CD4-positive, alpha-beta T cell (primary cell): ENCODE measurements at regions not wholly inside any gene's neighbourhood (a gene's known extent, or its start where the extent isn't known, plus 50 kb on each side); places are given as distances from the start of the nearest gene placed in this dataset.

Source experiments
- ATAC-seq: fragments of 200-7000 bp; cut with Tn5 transposase; one replicate; pipeline ENCODE4 v1.10.0; 2022; ENCODE audit warnings: mild to moderate bottlenecking; ENCODE audit not compliant: poor library complexity
- CTCF ChIA-PET: fragments of 350-600 bp; sonication (Branson Sonifier 250); formaldehyde crosslinking; loops from one replicate; lab custom pipeline; 2021; ENCODE audit warnings: antibody characterized with exemption, inconsistent platforms; lab: Charles Lee
- POLR2A ChIA-PET: fragments of 350-600 bp; sonication (Branson Sonifier 250); formaldehyde crosslinking; loops from one replicate; lab custom pipeline; 2021; ENCODE audit warnings: antibody characterized with exemption, inconsistent platforms; lab: Charles Lee
- DNase-seq, 14 experiments: peaks; one replicate each; pipeline ENCODE4 v3.0.0-alpha.2; 2013 to 2020; ENCODE audit warnings: mixed read lengths in 2 of 14
- H3K27ac ChIP-seq, 2 donors: one replicate each; pipeline versions ENCODE4 v1.5.1 to v1.7.0; 2013; ENCODE audit warnings: low read length in 2 of 2, low read depth in 1 of 2, mild to moderate bottlenecking in 1 of 2
- H3K27me3 ChIP-seq, 2 experiments: 1 replicate in 1 of 2; 2 replicates in 1 of 2; pipeline versions ENCODE4 v1.6.1 to v1.7.0; 2013; ENCODE audit warnings: low read length in 2 of 2, control low read depth in 1 of 2, mild to moderate bottlenecking in 1 of 2, moderate library complexity in 1 of 2; ENCODE audit not compliant: insufficient read depth in 2 of 2, control insufficient read depth in 1 of 2
- H3K36me3 ChIP-seq: one replicate; pipeline ENCODE4 v1.6.1; 2013; ENCODE audit warnings: low read length, control low read depth; ENCODE audit not compliant: insufficient read depth
- H3K4me1 ChIP-seq: one replicate; pipeline ENCODE4 v1.6.1; 2013; ENCODE audit warnings: low read length, control low read depth; ENCODE audit not compliant: insufficient read depth
- H3K4me3 ChIP-seq: one replicate; pipeline ENCODE4 v1.5.1; 2013; ENCODE audit warnings: mild to moderate bottlenecking, low read length, moderate library complexity
- H3K9me3 ChIP-seq, 2 experiments: 1 replicate in 1 of 2; 2 replicates in 1 of 2; pipeline versions ENCODE4 v1.6.1 to v1.7.0; 2013; ENCODE audit warnings: low read length in 2 of 2, mild to moderate bottlenecking in 2 of 2, control low read depth in 1 of 2, moderate library complexity in 1 of 2; ENCODE audit not compliant: control insufficient read depth in 1 of 2, insufficient read depth in 1 of 2
- H3K27ac Mint-ChIP-seq: one replicate; pipeline ENCODE4 v1.8.0; 2020; ENCODE audit warnings: mixed read lengths
- H3K27me3 Mint-ChIP-seq: one replicate; pipeline ENCODE4 v1.8.0; 2021; ENCODE audit warnings: mixed read lengths
- H3K36me3 Mint-ChIP-seq: one replicate; pipeline ENCODE4 v1.8.0; 2021; ENCODE audit warnings: low read depth, mixed read lengths
- H3K4me1 Mint-ChIP-seq: one replicate; pipeline ENCODE4 v1.8.0; 2021; ENCODE audit warnings: low read depth, mixed read lengths
- H3K4me3 Mint-ChIP-seq: one replicate; pipeline ENCODE4 v1.8.0; 2020; ENCODE audit warnings: mild to moderate bottlenecking, mixed read lengths
- H3K9me3 Mint-ChIP-seq: one replicate; pipeline ENCODE4 v1.8.0; 2020; ENCODE audit warnings: mixed read lengths
- intact Hi-C, 2 experiments: fragments of 100-400 bp; cut with DNase I in 1 of 2; cut with micrococcal nuclease in 1 of 2; formaldehyde crosslinking; loops; one replicate each; pipeline versions ENCODE4 v1.15.1 to v1.9.0; 2023 to 2025; cut with DNase I, micrococcal nuclease
- TF ChIP-seq, protein P1 (sequence below): fragments of 200-600 bp; IDR thresholded peaks from one replicate; pipeline ENCODE4 v1.8.0; 2022; ENCODE audit warnings: antibody characterized with exemption, mild to moderate bottlenecking

- H3K27me3 ChIP-seq = no peaks in the 10 kb centered on the region
- TF ChIP-seq, protein P1, sequence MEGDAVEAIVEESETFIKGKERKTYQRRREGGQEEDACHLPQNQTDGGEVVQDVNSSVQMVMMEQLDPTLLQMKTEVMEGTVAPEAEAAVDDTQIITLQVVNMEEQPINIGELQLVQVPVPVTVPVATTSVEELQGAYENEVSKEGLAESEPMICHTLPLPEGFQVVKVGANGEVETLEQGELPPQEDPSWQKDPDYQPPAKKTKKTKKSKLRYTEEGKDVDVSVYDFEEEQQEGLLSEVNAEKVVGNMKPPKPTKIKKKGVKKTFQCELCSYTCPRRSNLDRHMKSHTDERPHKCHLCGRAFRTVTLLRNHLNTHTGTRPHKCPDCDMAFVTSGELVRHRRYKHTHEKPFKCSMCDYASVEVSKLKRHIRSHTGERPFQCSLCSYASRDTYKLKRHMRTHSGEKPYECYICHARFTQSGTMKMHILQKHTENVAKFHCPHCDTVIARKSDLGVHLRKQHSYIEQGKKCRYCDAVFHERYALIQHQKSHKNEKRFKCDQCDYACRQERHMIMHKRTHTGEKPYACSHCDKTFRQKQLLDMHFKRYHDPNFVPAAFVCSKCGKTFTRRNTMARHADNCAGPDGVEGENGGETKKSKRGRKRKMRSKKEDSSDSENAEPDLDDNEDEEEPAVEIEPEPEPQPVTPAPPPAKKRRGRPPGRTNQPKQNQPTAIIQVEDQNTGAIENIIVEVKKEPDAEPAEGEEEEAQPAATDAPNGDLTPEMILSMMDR = no peak
- CTCF ChIA-PET = no interaction called here
These were observed 83.3 kb upstream of the TRIO start for GRCh38 chr5:14059810-14060209.

DNA sequence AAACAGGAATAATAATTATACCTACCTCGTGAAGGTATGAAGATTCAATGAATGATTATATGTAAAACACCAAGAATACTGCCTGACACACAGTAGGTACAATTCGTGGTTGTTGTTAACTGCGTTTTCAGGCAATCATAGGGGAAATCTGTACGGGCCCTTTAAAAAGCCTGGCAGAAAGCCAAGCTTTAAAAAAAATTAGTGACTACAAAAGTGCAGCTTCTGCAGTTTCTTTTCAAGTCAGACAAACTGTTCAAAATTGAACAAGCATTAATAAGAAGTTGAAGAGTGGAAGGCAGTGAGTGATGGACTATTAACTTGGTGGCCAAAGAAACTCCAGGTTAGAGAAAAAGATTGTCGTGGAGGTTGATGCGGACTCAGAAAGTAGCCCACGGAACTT lies 85.9 kb upstream of the TRIO start:
- ChIA-PET CTCF (no interaction called here), POLR2A (no interaction called here)
- Mint-ChIP-seq H3K27me3 (peaks cover 10% of the 10 kb centered on the region), H3K4me3 (no peak overlapping the region), H3K9me3 (no peaks in the 10 kb centered on the region), H3K27ac (no peak overlapping the region), H3K36me3 (no peaks in the 10 kb centered on the region), H3K4me1 (no peaks in the 10 kb centered on the region)
- intact Hi-C loops = no loop called here
- Histone ChIP-seq H3K9me3 (peaks cover 4 to 8% of the 10 kb centered on the region in 2 experiments), H3K27me3 (no peaks in the 10 kb centered on the region), H3K4me1 (no peaks in the 10 kb centered on the region), H3K36me3 (no peaks in the 10 kb centered on the region), H3K27ac (no peak overlapping the region), H3K4me3 (no peak overlapping the region)
- ATAC-seq = no peak
- TF ChIP-seq, protein P1 = no peak
- DNase-seq = no peak

More at GRCh38 chr5:14059810-14060209, 83.3 kb upstream of the TRIO start:
- H3K36me3 ChIP-seq = no peaks in the 10 kb centered on the region
- POLR2A ChIA-PET = no interaction called here
- no peaks in the 10 kb centered on the region for H3K4me1 Mint-ChIP-seq
- H3K4me3 Mint-ChIP-seq = no peak overlapping the region
- no peaks in the 10 kb centered on the region for H3K9me3 Mint-ChIP-seq
- H3K4me1 ChIP-seq = no peaks in the 10 kb centered on the region
- intact Hi-C loops = no loop called here
- no peak overlapping the region for H3K27ac Mint-ChIP-seq
- DNase-seq (no peak), ATAC-seq (no peak)
- H3K36me3 Mint-ChIP-seq = no peaks in the 10 kb centered on the region
- no peak overlapping the region for H3K27ac ChIP-seq
- peaks cover 4 to 8% of the 10 kb centered on the region in 2 experiments for H3K9me3 ChIP-seq
- no peak overlapping the region for H3K4me3 ChIP-seq
- no peaks in the 10 kb centered on the region for H3K27me3 Mint-ChIP-seq

- Mint-ChIP-seq H3K36me3 (no peaks in the 10 kb centered on the region), H3K9me3 (no peaks in the 10 kb centered on the region), H3K27ac (no peak overlapping the region), H3K4me3 (no peak overlapping the region), H3K27me3 (peaks cover 10% of the 10 kb centered on the region), H3K4me1 (no peaks in the 10 kb centered on the region)
- CTCF ChIA-PET = no interaction called here
- Histone ChIP-seq H3K27ac (no peak overlapping the region), H3K36me3 (no peaks in the 10 kb centered on the region), H3K4me3 (no peak overlapping the region), H3K27me3 (no peaks in the 10 kb centered on the region), H3K9me3 (peaks cover 4 to 8% of the 10 kb centered on the region in 2 experiments), H3K4me1 (no peaks in the 10 kb centered on the region)
- DNase-seq = no peak
- TF ChIP-seq, protein P1 = no peak
- intact Hi-C loops = no loop called here
- POLR2A ChIA-PET = no interaction called here
- ATAC-seq = no peak
These were observed 87.1 kb upstream of the TRIO start for GRCh38 chr5:14056039-14056438.
